OCI-LY3 (cell line): ENCODE measurements at regions not wholly inside any gene's neighbourhood (a gene's known extent, or its start where the extent isn't known, plus 50 kb on each side); places are given as distances from the start of the nearest gene placed in this dataset.

Source experiments
- EZH2phosphoT487 ChIP-seq: fragments of 200-600 bp; shearing (Covaris generic); IDR thresholded peaks from 2 replicates; pipeline ENCODE4 v1.6.1; 2018; ENCODE audit warnings: antibody characterized with exemption, mixed run types, low read depth
- TF ChIP-seq, protein P1 (sequence below): fragments of 200-600, 300-600 bp; sonication (generic); IDR thresholded peaks from 2 replicates; pipeline ENCODE4 v1.5.1; 2014; ENCODE audit warnings: antibody characterized with exemption, low read length, low read depth

DNA sequence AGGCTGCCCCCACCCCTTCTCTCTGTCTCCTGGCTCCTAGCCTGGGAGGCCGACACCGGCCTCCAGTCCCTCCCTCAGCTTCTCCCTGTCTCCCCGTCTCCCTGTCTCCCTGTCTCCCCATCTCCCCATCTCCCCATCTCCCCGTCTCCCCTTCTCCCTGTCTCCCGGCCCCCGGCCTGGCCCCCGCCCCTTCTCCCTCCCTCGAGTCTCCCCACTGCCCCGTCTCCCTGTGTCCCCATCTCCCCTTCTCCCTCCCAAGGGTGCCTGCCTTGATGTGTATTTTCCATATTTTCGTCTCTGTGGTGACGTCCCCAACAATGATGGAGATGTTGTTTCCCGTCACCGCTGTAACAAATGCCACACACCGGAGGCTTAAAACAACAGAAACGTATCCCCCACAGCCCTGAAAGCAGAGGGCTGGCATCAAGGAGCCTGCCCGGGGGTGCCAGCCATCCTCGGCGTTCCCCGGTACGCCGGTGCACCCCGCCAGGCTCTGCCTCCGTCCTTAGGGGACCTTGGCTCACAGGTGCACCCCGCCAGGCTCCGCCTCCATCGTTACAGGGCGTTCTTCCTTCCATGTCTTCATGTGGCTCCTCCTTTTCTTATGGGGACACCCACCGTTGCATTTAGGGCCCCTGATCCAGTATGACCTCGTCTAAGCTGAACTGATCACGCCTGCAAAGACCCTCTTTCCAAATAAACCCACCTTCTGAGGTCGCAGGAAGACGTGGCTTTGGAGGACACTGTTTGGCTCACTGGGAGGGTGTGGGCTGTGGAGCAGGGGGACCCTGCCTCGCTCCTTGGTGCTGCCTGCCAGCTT lies 151.6 kb downstream of the NPIPB11 start:
- TF ChIP-seq, protein P1, sequence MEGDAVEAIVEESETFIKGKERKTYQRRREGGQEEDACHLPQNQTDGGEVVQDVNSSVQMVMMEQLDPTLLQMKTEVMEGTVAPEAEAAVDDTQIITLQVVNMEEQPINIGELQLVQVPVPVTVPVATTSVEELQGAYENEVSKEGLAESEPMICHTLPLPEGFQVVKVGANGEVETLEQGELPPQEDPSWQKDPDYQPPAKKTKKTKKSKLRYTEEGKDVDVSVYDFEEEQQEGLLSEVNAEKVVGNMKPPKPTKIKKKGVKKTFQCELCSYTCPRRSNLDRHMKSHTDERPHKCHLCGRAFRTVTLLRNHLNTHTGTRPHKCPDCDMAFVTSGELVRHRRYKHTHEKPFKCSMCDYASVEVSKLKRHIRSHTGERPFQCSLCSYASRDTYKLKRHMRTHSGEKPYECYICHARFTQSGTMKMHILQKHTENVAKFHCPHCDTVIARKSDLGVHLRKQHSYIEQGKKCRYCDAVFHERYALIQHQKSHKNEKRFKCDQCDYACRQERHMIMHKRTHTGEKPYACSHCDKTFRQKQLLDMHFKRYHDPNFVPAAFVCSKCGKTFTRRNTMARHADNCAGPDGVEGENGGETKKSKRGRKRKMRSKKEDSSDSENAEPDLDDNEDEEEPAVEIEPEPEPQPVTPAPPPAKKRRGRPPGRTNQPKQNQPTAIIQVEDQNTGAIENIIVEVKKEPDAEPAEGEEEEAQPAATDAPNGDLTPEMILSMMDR: no peak
- TF ChIP-seq EZH2phosphoT487: no peak
